HEK293 (cell line): ENCODE measurements at regions not wholly inside any gene's neighbourhood (a gene's known extent, or its start where the extent isn't known, plus 50 kb on each side); places are given as distances from the start of the nearest gene placed in this dataset.

ENCODE experiments used
- CTCF ChIA-PET: fragments of 350-600 bp; formaldehyde crosslinking; extraction: SDS; loops from one replicate; lab custom pipeline; 2021; ENCODE audit warnings: antibody characterized with exemption; lab: Yijun Ruan, JAX
- POLR2A ChIA-PET: fragments of 300-600 bp; formaldehyde crosslinking; extraction: SDS; loops from one replicate; lab custom pipeline; 2020; ENCODE audit warnings: antibody characterized with exemption, inconsistent platforms; lab: Yijun Ruan, JAX
- H3K27ac ChIP-seq: fragments of 200-500 bp; sonication (Bioruptor generic); 2 replicates; pipeline ENCODE4 v1.5.1; 2014; ENCODE audit warnings: low read depth, low read length, control low read depth, inconsistent platforms; ENCODE audit errors: extremely low read depth
- H3K36me3 ChIP-seq, 2 experiments: fragments of 200-500 bp in 1 of 2; sonication (Bioruptor generic) in 1 of 2; 1 replicate in 1 of 2; 2 replicates in 1 of 2; pipeline ENCODE4 v1.5.1; 2014 to 2017; ENCODE audit warnings: inconsistent platforms in 2 of 2, low read length in 2 of 2; ENCODE audit not compliant: control insufficient read depth in 2 of 2, insufficient read depth in 1 of 2
- H3K4me1 ChIP-seq: fragments of 200-500 bp; sonication (Bioruptor generic); 2 replicates; pipeline ENCODE4 v1.5.1; 2014; ENCODE audit warnings: mild to moderate bottlenecking, low read length, inconsistent platforms; ENCODE audit not compliant: control insufficient read depth, insufficient read depth
- H3K4me3 ChIP-seq: 2 replicates; pipeline ENCODE4 v1.5.1; 2011; ENCODE audit warnings: low read depth, mild to moderate bottlenecking, control low read depth, low read length, moderate library complexity
- H3K9me3 ChIP-seq: fragments of 200-500 bp; sonication (Bioruptor generic); 2 replicates; pipeline ENCODE4 v1.5.1; 2014; ENCODE audit warnings: low read depth, low read length, inconsistent platforms; ENCODE audit not compliant: control insufficient read depth, insufficient read depth
- EGR2 ChIP-seq: fragments of 450-650 bp; formaldehyde crosslinking; IDR thresholded peaks from 2 replicates; pipeline ENCODE4 v1.5.1; 2016; ENCODE audit warnings: low read depth, missing biosample characterization, missing genetic modification characterization
- FEZF1 ChIP-seq: fragments of 450-650 bp; formaldehyde crosslinking; IDR thresholded peaks from 2 replicates; pipeline ENCODE4 v1.5.1; 2016; ENCODE audit warnings: missing biosample characterization, missing genetic modification characterization
- KLF1 ChIP-seq: fragments of 450-650 bp; formaldehyde crosslinking; IDR thresholded peaks from 2 replicates; pipeline ENCODE4 v1.5.1; 2016; ENCODE audit warnings: missing biosample characterization, missing genetic modification characterization
- OSR2 ChIP-seq: fragments of 450-650 bp; formaldehyde crosslinking; IDR thresholded peaks from 2 replicates; pipeline ENCODE4 v1.5.1; 2016; ENCODE audit warnings: missing biosample characterization, missing genetic modification characterization
- REPIN1 ChIP-seq: fragments of 450-650 bp; formaldehyde crosslinking; IDR thresholded peaks from 2 replicates; pipeline ENCODE4 v1.5.1; 2017; ENCODE audit warnings: missing biosample characterization, missing genetic modification characterization, low read depth
- ZFP41 ChIP-seq: fragments of 450-650 bp; formaldehyde crosslinking; IDR thresholded peaks from 2 replicates; pipeline ENCODE4 v1.5.1; 2016; ENCODE audit warnings: missing biosample characterization, missing genetic modification characterization, borderline replicate concordance
- ZIC2 ChIP-seq: fragments of 450-650 bp; formaldehyde crosslinking; IDR thresholded peaks from 2 replicates; pipeline ENCODE4 v1.5.1; 2016; ENCODE audit warnings: missing biosample characterization, missing genetic modification characterization
- ZNF114 ChIP-seq: fragments of 450-650 bp; formaldehyde crosslinking; IDR thresholded peaks from 2 replicates; pipeline ENCODE4 v1.5.0; 2017; ENCODE audit warnings: missing biosample characterization, missing genetic modification characterization
- ZNF133 ChIP-seq: fragments of 450-650 bp; formaldehyde crosslinking; IDR thresholded peaks from 2 replicates; pipeline ENCODE4 v1.5.1; 2016; ENCODE audit warnings: missing biosample characterization, missing genetic modification characterization
- ZNF366 ChIP-seq: fragments of 450-650 bp; formaldehyde crosslinking; conservative IDR thresholded peaks from 2 replicates; pipeline ENCODE4 v1.5.1; 2016; ENCODE audit warnings: missing biosample characterization, missing genetic modification characterization
- ZNF416 ChIP-seq: fragments of 450-650 bp; formaldehyde crosslinking; IDR thresholded peaks from 2 replicates; pipeline ENCODE4 v1.5.1; 2016; ENCODE audit warnings: missing biosample characterization, missing genetic modification characterization
- ZNF529 ChIP-seq: fragments of 450-650 bp; formaldehyde crosslinking; IDR thresholded peaks from 2 replicates; pipeline ENCODE4 v1.5.1; 2017; ENCODE audit warnings: missing genetic modification characterization, missing biosample characterization; ENCODE audit not compliant: insufficient replicate concordance
- ZNF623 ChIP-seq: fragments of 450-650 bp; formaldehyde crosslinking; IDR thresholded peaks from 2 replicates; pipeline ENCODE4 v1.5.1; 2016; ENCODE audit warnings: missing biosample characterization, missing genetic modification characterization
- ZNF624 ChIP-seq: fragments of 450-650 bp; formaldehyde crosslinking; IDR thresholded peaks from 2 replicates; pipeline ENCODE4 v1.5.1; 2017; ENCODE audit warnings: missing biosample characterization, missing genetic modification characterization
- ZNF626 ChIP-seq: fragments of 450-650 bp; sonication (Bioruptor Pico); formaldehyde crosslinking; IDR thresholded peaks from 2 replicates; pipeline ENCODE4 v1.5.1; 2018; ENCODE audit warnings: missing biosample characterization, missing genetic modification characterization, inconsistent platforms
- ZNF629 ChIP-seq: fragments of 450-650 bp; formaldehyde crosslinking; IDR thresholded peaks from 2 replicates; pipeline ENCODE4 v1.5.1; 2017; ENCODE audit warnings: missing biosample characterization, missing genetic modification characterization
- ZNF785 ChIP-seq: fragments of 450-650 bp; formaldehyde crosslinking; IDR thresholded peaks from 2 replicates; pipeline ENCODE4 v1.5.1; 2016; ENCODE audit warnings: missing biosample characterization, missing genetic modification characterization
- TF ChIP-seq, protein P1 (sequence below): fragments of 450-650 bp; IDR thresholded peaks from 2 replicates; pipeline ENCODE4 v1.5.1; 2018; ENCODE audit warnings: missing biosample characterization, mild to moderate bottlenecking, missing genetic modification characterization
- TF ChIP-seq, protein P2 (sequence below): fragments of 450-650 bp; formaldehyde crosslinking; IDR thresholded peaks from 2 replicates; pipeline ENCODE4; 2016; ENCODE audit warnings: missing biosample characterization, missing genetic modification characterization
- TF ChIP-seq, protein P3 (sequence below): fragments of 450-650 bp; formaldehyde crosslinking; IDR thresholded peaks from 2 replicates; pipeline ENCODE4 v1.5.1; 2017; ENCODE audit warnings: missing biosample characterization, missing genetic modification characterization
- TF ChIP-seq, protein P4 (sequence below): IDR thresholded peaks from 2 replicates; pipeline ENCODE4 v1.6.1; 2011; ENCODE audit warnings: mild to moderate bottlenecking, low read depth, low read length, borderline replicate concordance
- TF ChIP-seq, protein P5 (sequence below): sonication (generic); formaldehyde crosslinking; IDR thresholded peaks from 2 replicates; pipeline ENCODE4 v1.8.1; 2022; ENCODE audit warnings: mild to moderate bottlenecking, moderate library complexity, missing genetic modification reagents
- TF ChIP-seq, protein P6 (sequence below): fragments of 450-650 bp; formaldehyde crosslinking; IDR thresholded peaks from 2 replicates; pipeline ENCODE4 v1.5.1; 2016; ENCODE audit warnings: missing biosample characterization, missing genetic modification characterization
- TF ChIP-seq, protein P7 (sequence below): fragments of 450-650 bp; formaldehyde crosslinking; IDR thresholded peaks from 2 replicates; pipeline ENCODE4 v1.5.1; 2016; ENCODE audit warnings: missing biosample characterization, missing genetic modification characterization, borderline replicate concordance

DNA sequence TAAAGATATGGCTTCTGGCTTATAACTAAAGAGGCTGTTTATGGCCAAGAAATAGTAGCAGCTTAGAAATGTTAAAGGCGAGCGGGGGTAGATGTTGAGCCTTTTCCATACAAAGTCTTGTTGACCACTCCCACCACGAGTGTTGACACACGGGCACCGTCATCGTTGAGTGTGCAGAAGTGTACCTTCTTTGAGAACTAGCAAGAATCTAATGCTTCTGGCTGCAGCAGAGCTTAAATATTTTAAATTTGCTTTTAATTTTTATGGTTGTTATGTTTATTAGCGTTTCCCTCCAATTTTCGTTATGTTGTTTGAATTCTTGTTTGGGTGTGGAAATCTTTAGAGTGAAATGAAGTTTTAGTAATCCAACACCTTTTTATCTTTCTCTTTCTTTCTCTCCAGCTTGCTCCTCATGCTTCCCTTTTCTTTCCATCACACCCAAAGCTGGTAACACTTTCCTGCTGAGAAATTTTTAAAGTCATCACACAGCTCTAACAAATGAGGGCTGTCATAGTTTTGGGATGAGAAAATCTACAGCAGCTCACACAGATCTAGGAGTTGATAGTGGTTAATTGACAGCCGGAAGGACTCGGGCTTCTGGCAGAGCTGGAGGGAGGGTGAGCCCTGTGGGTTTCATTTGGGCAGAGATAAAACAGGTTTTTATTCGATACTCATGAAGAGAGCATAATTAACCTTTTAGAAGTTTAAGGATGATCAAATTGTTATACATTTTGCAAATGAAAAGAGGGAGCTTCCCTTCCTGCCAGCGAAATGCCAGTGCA lies 120.1 kb upstream of the ZNF608 start (continued):
- peak; percentile 71 for TF ChIP-seq OSR2 (tag by site-specific recombination)
- TF ChIP-seq, protein P1, sequence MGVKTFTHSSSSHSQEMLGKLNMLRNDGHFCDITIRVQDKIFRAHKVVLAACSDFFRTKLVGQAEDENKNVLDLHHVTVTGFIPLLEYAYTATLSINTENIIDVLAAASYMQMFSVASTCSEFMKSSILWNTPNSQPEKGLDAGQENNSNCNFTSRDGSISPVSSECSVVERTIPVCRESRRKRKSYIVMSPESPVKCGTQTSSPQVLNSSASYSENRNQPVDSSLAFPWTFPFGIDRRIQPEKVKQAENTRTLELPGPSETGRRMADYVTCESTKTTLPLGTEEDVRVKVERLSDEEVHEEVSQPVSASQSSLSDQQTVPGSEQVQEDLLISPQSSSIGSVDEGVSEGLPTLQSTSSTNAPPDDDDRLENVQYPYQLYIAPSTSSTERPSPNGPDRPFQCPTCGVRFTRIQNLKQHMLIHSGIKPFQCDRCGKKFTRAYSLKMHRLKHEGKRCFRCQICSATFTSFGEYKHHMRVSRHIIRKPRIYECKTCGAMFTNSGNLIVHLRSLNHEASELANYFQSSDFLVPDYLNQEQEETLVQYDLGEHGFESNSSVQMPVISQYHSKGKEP (tag by site-specific recombination) = no peak
- TF ChIP-seq ZNF629 (tag by site-specific recombination) = peak; percentile 53
- no peak for TF ChIP-seq ZFP41 (tag by site-specific recombination)
- TF ChIP-seq ZNF133 = no peak
- TF ChIP-seq, protein P2, sequence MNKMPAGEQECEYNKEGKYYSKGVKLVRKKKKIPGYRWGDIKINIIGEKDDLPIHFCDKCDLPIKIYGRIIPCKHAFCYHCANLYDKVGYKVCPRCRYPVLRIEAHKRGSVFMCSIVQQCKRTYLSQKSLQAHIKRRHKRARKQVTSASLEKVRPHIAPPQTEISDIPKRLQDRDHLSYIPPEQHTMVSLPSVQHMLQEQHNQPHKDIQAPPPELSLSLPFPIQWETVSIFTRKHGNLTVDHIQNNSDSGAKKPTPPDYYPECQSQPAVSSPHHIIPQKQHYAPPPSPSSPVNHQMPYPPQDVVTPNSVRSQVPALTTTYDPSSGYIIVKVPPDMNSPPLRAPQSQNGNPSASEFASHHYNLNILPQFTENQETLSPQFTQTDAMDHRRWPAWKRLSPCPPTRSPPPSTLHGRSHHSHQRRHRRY (tag by site-specific recombination) = no peak
- TF ChIP-seq ZNF623 (tag by site-specific recombination) = no peak
- peak; percentile 44; the same call in 1 of the 2 replicates for TF ChIP-seq KLF1
- no peak for TF ChIP-seq ZNF785 (tag by site-specific recombination)
- TF ChIP-seq ZNF624 (tag by site-specific recombination) = no peak

DNA sequence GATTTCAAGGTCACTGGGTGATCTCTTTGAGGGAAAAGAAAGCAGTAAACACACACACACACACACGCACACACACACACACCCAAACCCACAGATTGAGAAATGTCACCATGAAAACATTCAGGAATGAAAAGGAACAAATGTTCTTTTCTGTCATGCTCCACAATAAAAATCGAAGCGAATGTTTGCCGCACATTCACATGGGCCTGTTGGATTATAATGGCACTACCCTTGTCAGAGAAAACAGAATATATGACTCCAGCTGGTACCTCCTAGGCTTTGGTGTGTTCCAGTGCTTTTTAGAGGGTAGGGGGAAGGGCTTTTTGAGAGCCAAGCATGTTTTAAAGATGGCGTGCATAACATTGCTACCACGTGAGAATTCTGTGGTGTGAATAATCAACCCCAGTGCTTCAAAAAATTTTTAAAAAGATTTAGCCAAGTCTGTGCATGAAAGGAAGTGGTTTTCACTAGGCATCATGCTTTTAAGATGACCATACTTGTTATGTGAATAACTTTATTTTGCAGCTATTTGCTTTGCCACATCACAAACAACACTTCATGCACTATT lies 120.8 kb upstream of the ZNF608 start:
- Histone ChIP-seq H3K27ac (peak overlapping the region; percentile 32; the same call in 1 of the 2 replicates), H3K4me3 (no peak overlapping the region), H3K4me1 (peaks cover 26% of the 10 kb centered on the region), H3K36me3 (no peaks in the 10 kb centered on the region), H3K9me3 (no peaks in the 10 kb centered on the region)
- ChIA-PET CTCF (interaction anchor here (0.6 kb wide), 1 partner anchor 1197 kb away, joined by 3 read pairs; no protein-coding TSS in a partner anchor), POLR2A (no interaction called here)
- TF ChIP-seq ZNF529 (no peak), ZIC2 (tag by site-specific recombination) (no peak), ZNF114 (tag by site-specific recombination) (no peak), REPIN1 (tag by site-specific recombination) (no peak), ZNF366 (tag by site-specific recombination) (no peak), FEZF1 (tag by site-specific recombination) (peak; percentile 76), ZNF626 (no peak), ZNF416 (tag by site-specific recombination) (no peak), EGR2 (tag by site-specific recombination) (no peak)
- TF ChIP-seq, protein P3, sequence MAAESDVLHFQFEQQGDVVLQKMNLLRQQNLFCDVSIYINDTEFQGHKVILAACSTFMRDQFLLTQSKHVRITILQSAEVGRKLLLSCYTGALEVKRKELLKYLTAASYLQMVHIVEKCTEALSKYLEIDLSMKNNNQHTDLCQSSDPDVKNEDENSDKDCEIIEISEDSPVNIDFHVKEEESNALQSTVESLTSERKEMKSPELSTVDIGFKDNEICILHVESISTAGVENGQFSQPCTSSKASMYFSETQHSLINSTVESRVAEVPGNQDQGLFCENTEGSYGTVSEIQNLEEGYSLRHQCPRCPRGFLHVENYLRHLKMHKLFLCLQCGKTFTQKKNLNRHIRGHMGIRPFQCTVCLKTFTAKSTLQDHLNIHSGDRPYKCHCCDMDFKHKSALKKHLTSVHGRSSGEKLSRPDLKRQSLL (tag by site-specific recombination) = no peak
- TF ChIP-seq, protein P4, sequence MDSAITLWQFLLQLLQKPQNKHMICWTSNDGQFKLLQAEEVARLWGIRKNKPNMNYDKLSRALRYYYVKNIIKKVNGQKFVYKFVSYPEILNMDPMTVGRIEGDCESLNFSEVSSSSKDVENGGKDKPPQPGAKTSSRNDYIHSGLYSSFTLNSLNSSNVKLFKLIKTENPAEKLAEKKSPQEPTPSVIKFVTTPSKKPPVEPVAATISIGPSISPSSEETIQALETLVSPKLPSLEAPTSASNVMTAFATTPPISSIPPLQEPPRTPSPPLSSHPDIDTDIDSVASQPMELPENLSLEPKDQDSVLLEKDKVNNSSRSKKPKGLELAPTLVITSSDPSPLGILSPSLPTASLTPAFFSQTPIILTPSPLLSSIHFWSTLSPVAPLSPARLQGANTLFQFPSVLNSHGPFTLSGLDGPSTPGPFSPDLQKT = no peak
- TF ChIP-seq, protein P5, sequence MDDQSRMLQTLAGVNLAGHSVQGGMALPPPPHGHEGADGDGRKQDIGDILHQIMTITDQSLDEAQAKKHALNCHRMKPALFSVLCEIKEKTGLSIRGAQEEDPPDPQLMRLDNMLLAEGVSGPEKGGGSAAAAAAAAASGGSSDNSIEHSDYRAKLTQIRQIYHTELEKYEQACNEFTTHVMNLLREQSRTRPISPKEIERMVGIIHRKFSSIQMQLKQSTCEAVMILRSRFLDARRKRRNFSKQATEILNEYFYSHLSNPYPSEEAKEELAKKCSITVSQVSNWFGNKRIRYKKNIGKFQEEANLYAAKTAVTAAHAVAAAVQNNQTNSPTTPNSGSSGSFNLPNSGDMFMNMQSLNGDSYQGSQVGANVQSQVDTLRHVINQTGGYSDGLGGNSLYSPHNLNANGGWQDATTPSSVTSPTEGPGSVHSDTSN (CRISPR knock-in tag) = no peak
- TF ChIP-seq, protein P6, sequence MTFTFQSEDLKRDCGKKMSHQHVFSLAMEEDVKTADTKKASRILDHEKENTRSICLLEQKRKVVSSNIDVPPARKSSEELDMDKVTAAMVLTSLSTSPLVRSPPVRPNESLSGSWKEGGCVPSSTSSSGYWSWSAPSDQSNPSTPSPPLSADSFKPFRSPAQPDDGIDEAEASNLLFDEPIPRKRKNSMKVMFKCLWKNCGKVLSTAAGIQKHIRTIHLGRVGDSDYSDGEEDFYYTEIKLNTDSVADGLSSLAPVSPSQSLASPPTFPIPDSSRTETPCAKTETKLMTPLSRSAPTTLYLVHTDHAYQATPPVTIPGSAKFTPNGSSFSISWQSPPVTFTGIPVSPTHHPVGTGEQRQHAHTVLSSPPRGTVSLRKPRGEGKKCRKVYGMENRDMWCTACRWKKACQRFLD (tag by site-specific recombination) = no peak
- TF ChIP-seq, protein P7, sequence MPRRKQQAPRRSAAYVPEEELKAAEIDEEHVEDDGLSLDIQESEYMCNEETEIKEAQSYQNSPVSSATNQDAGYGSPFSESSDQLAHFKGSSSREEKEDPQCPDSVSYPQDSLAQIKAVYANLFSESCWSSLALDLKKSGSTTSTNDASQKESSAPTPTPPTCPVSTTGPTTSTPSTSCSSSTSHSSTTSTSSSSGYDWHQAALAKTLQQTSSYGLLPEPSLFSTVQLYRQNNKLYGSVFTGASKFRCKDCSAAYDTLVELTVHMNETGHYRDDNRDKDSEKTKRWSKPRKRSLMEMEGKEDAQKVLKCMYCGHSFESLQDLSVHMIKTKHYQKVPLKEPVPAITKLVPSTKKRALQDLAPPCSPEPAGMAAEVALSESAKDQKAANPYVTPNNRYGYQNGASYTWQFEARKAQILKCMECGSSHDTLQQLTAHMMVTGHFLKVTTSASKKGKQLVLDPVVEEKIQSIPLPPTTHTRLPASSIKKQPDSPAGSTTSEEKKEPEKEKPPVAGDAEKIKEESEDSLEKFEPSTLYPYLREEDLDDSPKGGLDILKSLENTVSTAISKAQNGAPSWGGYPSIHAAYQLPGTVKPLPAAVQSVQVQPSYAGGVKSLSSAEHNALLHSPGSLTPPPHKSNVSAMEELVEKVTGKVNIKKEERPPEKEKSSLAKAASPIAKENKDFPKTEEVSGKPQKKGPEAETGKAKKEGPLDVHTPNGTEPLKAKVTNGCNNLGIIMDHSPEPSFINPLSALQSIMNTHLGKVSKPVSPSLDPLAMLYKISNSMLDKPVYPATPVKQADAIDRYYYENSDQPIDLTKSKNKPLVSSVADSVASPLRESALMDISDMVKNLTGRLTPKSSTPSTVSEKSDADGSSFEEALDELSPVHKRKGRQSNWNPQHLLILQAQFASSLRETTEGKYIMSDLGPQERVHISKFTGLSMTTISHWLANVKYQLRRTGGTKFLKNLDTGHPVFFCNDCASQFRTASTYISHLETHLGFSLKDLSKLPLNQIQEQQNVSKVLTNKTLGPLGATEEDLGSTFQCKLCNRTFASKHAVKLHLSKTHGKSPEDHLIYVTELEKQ (tag by site-specific recombination) = no peak
